ENCODE measurements at regions not wholly inside any gene's neighbourhood (a gene's known extent, or its start where the extent isn't known, plus 50 kb on each side); places are given as distances from the start of the nearest gene placed in this dataset.

- intact Hi-C loops (cut with micrococcal nuclease) = no loop called here
- Histone ChIP-seq H4K20me1 (replicated peaks; ENCODE audit: control insufficient read depth, extremely low read depth, insufficient read depth, low read length) (no peaks in the 10 kb centered on the region), H3K9me3 (replicated peaks; ENCODE audit: control insufficient read depth, insufficient read depth, low read length) (no peaks in the 10 kb centered on the region), H3K27me3 (ENCODE audit: control insufficient read depth in 2 of 2, insufficient read depth in 2 of 2, low read length in 2 of 2) (no peaks in the 10 kb centered on the region), H3K4me1 (ENCODE audit: control insufficient read depth, extremely low read depth, insufficient read depth, low read length) (no peaks in the 10 kb centered on the region), H3K79me2 (ENCODE audit: control insufficient read depth, insufficient read depth, low read length) (no peaks in the 10 kb centered on the region), H3K9ac (replicated peaks; ENCODE audit: extremely low read depth, insufficient read depth, low read length) (no peak overlapping the region), H3K9me1 (replicated peaks; ENCODE audit: control insufficient read depth, extremely low read depth, insufficient read depth, low read length) (no peaks in the 10 kb centered on the region), H3K4me2 (ENCODE audit: insufficient read depth, low read length) (no peak overlapping the region), H2AFZ (ENCODE audit: low read depth, low read length) (no peak overlapping the region), H3K27ac (ENCODE audit: insufficient read depth, low read depth, low read length) (no peak overlapping the region), H3K4me3 (replicated peaks in 1 of 3; ENCODE audit: insufficient read depth in 1 of 3, low read depth in 1 of 3, low read length in 3 of 3) (no peak overlapping the region), H3K36me3 (ENCODE audit: control insufficient read depth in 2 of 2, extremely low read depth in 1 of 2, insufficient read depth in 2 of 2, low read length in 2 of 2) (no peaks in the 10 kb centered on the region)
- dilution Hi-C loops (cut with MboI; ENCODE audit: extremely low pct_ligation_motif_present, low sequenced_read_pairs) = no loop called here
- ChIA-PET CTCF (no interaction called here), POLR2A (no interaction called here)
- DNase-seq (ENCODE audit: low read depth, low spot score) (no peak), FAIRE-seq (no peak)
- TF ChIP-seq MYC (IDR thresholded peaks at IDR 0.05; ENCODE audit: low read depth, low read length) (no peak), FOS (IDR thresholded peaks at IDR 0.05; ENCODE audit: borderline replicate concordance, insufficient read depth, low read length) (no peak), GATA2 (IDR thresholded peaks at IDR 0.05; ENCODE audit: insufficient read depth, insufficient read length, low read depth, low read length) (no peak), JUN (IDR thresholded peaks at IDR 0.05; ENCODE audit: borderline replicate concordance, insufficient read depth, insufficient read length, low read depth) (no peak), POLR2AphosphoS5 (IDR thresholded peaks at IDR 0.05; ENCODE audit: insufficient read depth, low read depth, low read length) (no peak), EZH2 (IDR thresholded peaks at IDR 0.05; ENCODE audit: borderline replicate concordance, low read depth, low read length, severe bottlenecking) (no peak), POLR2A (IDR thresholded peaks at IDR 0.05; ENCODE audit: low read depth, low read length) (no peak)
- TF ChIP-seq, protein P1, sequence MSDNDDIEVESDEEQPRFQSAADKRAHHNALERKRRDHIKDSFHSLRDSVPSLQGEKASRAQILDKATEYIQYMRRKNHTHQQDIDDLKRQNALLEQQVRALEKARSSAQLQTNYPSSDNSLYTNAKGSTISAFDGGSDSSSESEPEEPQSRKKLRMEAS (IDR thresholded peaks at IDR 0.05; ENCODE audit: insufficient read depth, insufficient read length) = no peak
- TF ChIP-seq, protein P2, sequence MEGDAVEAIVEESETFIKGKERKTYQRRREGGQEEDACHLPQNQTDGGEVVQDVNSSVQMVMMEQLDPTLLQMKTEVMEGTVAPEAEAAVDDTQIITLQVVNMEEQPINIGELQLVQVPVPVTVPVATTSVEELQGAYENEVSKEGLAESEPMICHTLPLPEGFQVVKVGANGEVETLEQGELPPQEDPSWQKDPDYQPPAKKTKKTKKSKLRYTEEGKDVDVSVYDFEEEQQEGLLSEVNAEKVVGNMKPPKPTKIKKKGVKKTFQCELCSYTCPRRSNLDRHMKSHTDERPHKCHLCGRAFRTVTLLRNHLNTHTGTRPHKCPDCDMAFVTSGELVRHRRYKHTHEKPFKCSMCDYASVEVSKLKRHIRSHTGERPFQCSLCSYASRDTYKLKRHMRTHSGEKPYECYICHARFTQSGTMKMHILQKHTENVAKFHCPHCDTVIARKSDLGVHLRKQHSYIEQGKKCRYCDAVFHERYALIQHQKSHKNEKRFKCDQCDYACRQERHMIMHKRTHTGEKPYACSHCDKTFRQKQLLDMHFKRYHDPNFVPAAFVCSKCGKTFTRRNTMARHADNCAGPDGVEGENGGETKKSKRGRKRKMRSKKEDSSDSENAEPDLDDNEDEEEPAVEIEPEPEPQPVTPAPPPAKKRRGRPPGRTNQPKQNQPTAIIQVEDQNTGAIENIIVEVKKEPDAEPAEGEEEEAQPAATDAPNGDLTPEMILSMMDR (IDR thresholded peaks at IDR 0.05; ENCODE audit: extremely low read depth in 1 of 2, insufficient read depth in 1 of 2, low read depth in 1 of 2, low read length in 2 of 2) = no peak
- no TSS peak for BruUV-seq (replicated peaks)
Observed at GRCh38 chr1:73800376-73800775, 397.6 kb downstream of the LRRIQ3 start.

Measured in endothelial cell of umbilical vein (primary cell).